KMS-11 (cell line): ENCODE measurements at regions not wholly inside any gene's neighbourhood (a gene's known extent, or its start where the extent isn't known, plus 50 kb on each side); places are given as distances from the start of the nearest gene placed in this dataset.

Experiments
- H2AFZ ChIP-seq: fragments of 200-600 bp; sonication (generic); 2 replicates; pipeline ENCODE4 v1.6.1; 2016; ENCODE audit warnings: antibody characterized with exemption, mixed run types, low read depth
- H3K27ac ChIP-seq: fragments of 200-600 bp; sonication (generic); 2 replicates; pipeline ENCODE4 v1.6.1; 2016; ENCODE audit warnings: mild to moderate bottlenecking, mixed run types
- H3K27me3 ChIP-seq: fragments of 200-600 bp; sonication (generic); 2 replicates; pipeline ENCODE4 v1.6.1; 2017; ENCODE audit warnings: mild to moderate bottlenecking, low read depth, mixed run types, moderate library complexity; ENCODE audit not compliant: insufficient read depth
- H3K36me3 ChIP-seq: fragments of 200-600 bp; sonication (generic); 2 replicates; pipeline ENCODE4 v1.6.1; 2017; ENCODE audit warnings: mild to moderate bottlenecking, mixed run types; ENCODE audit not compliant: insufficient read depth
- H3K4me1 ChIP-seq: fragments of 200-600 bp; sonication (generic); 2 replicates; pipeline ENCODE4 v1.6.1; 2016; ENCODE audit warnings: mild to moderate bottlenecking, low read depth, mixed run types; ENCODE audit not compliant: poor library complexity, severe bottlenecking
- H3K4me2 ChIP-seq: fragments of 200-600 bp; sonication (generic); 2 replicates; pipeline ENCODE4 v1.7.0; 2016; ENCODE audit warnings: mild to moderate bottlenecking, mixed run types
- H3K4me3 ChIP-seq: fragments of 200-600 bp; sonication (generic); IDR thresholded peaks from 2 replicates; pipeline ENCODE4 v1.6.1; 2017; ENCODE audit warnings: low read depth, low read length, mixed read lengths; ENCODE audit not compliant: insufficient read depth
- H3K79me2 ChIP-seq: fragments of 200-600 bp; sonication (generic); 2 replicates; pipeline ENCODE4 v1.6.1; 2016; ENCODE audit warnings: low read depth, mixed run types; ENCODE audit not compliant: insufficient read depth
- H3K9ac ChIP-seq: fragments of 200-600 bp; sonication (generic); 2 replicates; pipeline ENCODE4 v1.6.1; 2016; ENCODE audit warnings: mild to moderate bottlenecking, mixed run types
- H4K20me1 ChIP-seq: fragments of 200-600 bp; sonication (generic); 2 replicates; pipeline ENCODE4 v1.6.1; 2016; ENCODE audit warnings: mild to moderate bottlenecking, mixed run types; ENCODE audit not compliant: insufficient read depth
- TF ChIP-seq, protein P1 (sequence below): fragments of 200-600 bp; sonication (generic); conservative IDR thresholded peaks from 2 replicates; pipeline ENCODE4 v1.6.1; 2017; ENCODE audit warnings: low read depth, mild to moderate bottlenecking, antibody characterized with exemption, low read length, moderate library complexity, mixed read lengths

DNA sequence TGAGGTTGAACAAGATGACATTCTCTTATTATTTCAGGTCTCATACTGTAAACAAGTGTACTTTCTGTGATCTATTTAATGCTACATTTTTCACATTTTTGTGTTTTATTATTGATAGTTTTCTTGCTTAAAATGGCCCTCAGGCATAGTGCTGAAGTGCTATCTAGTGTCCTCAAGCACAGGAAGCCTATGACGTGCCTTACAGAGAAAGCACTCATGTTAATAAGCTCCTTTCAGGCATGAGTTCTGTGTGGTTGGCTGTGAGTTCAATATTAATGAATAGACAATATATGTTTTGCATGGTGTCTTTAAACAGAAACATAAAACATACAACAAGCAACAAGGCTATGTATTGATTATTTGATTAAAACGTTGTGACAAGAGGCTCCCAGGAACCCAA lies 450.1 kb downstream of the PLK2 start:
- Histone ChIP-seq H3K4me2 (no peak overlapping the region), H3K27ac (no peak overlapping the region), H2AFZ (no peak overlapping the region), H3K27me3 (no peaks in the 10 kb centered on the region), H3K4me3 (no peak overlapping the region), H3K4me1 (no peaks in the 10 kb centered on the region), H3K36me3 (no peaks in the 10 kb centered on the region), H3K79me2 (no peaks in the 10 kb centered on the region), H4K20me1 (no peaks in the 10 kb centered on the region), H3K9ac (no peak overlapping the region)
- TF ChIP-seq, protein P1, sequence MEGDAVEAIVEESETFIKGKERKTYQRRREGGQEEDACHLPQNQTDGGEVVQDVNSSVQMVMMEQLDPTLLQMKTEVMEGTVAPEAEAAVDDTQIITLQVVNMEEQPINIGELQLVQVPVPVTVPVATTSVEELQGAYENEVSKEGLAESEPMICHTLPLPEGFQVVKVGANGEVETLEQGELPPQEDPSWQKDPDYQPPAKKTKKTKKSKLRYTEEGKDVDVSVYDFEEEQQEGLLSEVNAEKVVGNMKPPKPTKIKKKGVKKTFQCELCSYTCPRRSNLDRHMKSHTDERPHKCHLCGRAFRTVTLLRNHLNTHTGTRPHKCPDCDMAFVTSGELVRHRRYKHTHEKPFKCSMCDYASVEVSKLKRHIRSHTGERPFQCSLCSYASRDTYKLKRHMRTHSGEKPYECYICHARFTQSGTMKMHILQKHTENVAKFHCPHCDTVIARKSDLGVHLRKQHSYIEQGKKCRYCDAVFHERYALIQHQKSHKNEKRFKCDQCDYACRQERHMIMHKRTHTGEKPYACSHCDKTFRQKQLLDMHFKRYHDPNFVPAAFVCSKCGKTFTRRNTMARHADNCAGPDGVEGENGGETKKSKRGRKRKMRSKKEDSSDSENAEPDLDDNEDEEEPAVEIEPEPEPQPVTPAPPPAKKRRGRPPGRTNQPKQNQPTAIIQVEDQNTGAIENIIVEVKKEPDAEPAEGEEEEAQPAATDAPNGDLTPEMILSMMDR, result no peak

DNA sequence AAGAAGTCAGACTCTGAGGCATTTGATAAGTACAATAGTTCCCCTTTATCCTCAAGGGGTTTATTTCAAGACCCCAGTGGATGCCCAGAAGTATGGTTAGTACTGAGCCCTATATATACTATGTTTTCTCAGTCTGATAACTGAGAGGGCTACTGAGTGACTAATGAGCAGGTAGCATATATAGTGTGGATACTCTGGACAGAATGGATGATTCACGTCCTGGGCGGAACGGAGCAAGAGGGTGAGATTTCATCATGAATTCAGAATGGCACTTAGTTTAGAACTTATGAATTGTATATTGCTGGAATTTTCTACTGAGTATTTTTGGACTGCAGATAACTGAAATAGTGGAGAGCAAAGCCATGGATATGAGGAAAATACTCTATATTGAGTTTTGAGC lies 457.6 kb downstream of the PLK2 start:
- TF ChIP-seq, protein P1, result no peak
- H3K27ac ChIP-seq, result no peak overlapping the region
- no peak overlapping the region for H3K9ac ChIP-seq
- no peaks in the 10 kb centered on the region for H3K79me2 ChIP-seq
- H3K4me3 ChIP-seq, result no peak overlapping the region
- no peaks in the 10 kb centered on the region for H3K36me3 ChIP-seq
- no peaks in the 10 kb centered on the region for H4K20me1 ChIP-seq
- no peaks in the 10 kb centered on the region for H3K4me1 ChIP-seq
- H3K4me2 ChIP-seq, result no peak overlapping the region
- no peaks in the 10 kb centered on the region for H3K27me3 ChIP-seq
- no peak overlapping the region for H2AFZ ChIP-seq

DNA sequence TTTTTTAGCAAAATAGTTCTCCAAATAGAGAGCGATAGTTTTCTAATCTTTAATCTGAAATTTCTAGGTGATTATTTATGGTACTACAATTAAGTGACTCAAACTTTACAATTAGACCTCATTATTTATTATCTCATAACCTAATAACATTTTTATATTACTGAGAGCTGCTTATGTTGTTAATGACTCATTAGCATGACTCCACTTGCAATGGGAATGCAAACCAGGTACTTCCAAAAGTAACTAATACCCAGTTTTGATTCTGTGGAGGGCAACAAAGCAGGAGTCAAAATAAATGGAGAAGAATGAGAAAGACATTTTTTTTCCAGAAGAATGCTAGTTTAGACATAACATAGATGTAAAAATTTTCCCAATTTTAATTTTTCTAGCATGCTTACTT lies 466.0 kb downstream of the PLK2 start:
- H3K4me2 ChIP-seq, result no peak overlapping the region
- H4K20me1 ChIP-seq, result no peaks in the 10 kb centered on the region
- H3K4me3 ChIP-seq, result no peak overlapping the region
- H3K36me3 ChIP-seq, result no peaks in the 10 kb centered on the region
- H3K9ac ChIP-seq, result no peak overlapping the region
- no peak overlapping the region for H2AFZ ChIP-seq
- no peaks in the 10 kb centered on the region for H3K79me2 ChIP-seq
- H3K27ac ChIP-seq, result no peak overlapping the region
- TF ChIP-seq, protein P1, result no peak
- H3K4me1 ChIP-seq, result no peaks in the 10 kb centered on the region
- no peaks in the 10 kb centered on the region for H3K27me3 ChIP-seq

DNA sequence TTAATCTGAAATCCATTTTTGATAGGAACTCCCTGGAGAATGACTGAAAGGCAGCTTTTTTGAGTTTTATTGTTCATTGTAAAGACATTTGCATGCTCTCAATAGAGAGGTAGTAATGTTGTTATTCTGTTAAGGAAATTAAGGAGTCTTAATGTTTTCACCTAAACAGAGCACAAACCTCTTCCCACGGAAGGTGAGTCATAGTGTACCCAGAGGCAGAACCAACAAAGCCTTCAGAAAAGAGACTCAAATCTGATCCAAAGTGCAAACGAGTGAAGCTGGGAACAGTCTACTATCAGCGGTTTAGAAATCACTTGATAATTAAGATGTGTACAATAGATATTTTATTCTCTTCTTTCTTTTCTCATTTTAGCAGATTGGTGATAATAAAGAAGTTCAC lies 470.5 kb downstream of the PLK2 start:
- Histone ChIP-seq H3K27ac (no peak overlapping the region), H4K20me1 (no peaks in the 10 kb centered on the region), H2AFZ (no peak overlapping the region), H3K9ac (no peak overlapping the region), H3K4me3 (no peak overlapping the region), H3K4me2 (no peak overlapping the region), H3K27me3 (no peaks in the 10 kb centered on the region), H3K79me2 (no peaks in the 10 kb centered on the region), H3K4me1 (no peaks in the 10 kb centered on the region), H3K36me3 (no peaks in the 10 kb centered on the region)
- TF ChIP-seq, protein P1, result no peak

DNA sequence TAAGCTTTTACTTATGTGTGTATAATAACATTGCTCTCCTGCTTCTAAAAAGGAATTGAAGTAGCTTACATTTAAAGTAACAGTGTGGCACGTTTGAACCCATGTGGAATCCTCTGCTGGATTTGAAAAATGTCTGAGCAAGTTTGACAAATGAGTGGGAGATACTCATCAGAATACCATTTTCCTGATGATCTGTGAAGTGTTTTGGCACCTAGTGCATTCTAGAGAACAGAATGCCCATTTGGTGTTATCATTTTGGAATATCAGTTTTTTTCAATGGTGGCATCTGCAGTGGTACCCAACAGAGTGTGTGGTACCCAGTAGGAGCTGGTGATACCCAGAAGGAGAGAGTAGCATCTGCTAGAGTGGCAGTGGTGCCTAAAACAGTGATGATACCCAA lies 471.1 kb downstream of the PLK2 start:
- Histone ChIP-seq H4K20me1 (no peaks in the 10 kb centered on the region), H3K4me3 (no peak overlapping the region), H2AFZ (no peak overlapping the region), H3K79me2 (no peaks in the 10 kb centered on the region), H3K27me3 (no peaks in the 10 kb centered on the region), H3K4me2 (no peak overlapping the region), H3K4me1 (no peaks in the 10 kb centered on the region), H3K27ac (no peak overlapping the region), H3K9ac (no peak overlapping the region), H3K36me3 (no peaks in the 10 kb centered on the region)
- TF ChIP-seq, protein P1, result no peak
